ENCODE measurements at regions not wholly inside any gene's neighbourhood (a gene's known extent, or its start where the extent isn't known, plus 50 kb on each side); places are given as distances from the start of the nearest gene placed in this dataset.

DNA sequence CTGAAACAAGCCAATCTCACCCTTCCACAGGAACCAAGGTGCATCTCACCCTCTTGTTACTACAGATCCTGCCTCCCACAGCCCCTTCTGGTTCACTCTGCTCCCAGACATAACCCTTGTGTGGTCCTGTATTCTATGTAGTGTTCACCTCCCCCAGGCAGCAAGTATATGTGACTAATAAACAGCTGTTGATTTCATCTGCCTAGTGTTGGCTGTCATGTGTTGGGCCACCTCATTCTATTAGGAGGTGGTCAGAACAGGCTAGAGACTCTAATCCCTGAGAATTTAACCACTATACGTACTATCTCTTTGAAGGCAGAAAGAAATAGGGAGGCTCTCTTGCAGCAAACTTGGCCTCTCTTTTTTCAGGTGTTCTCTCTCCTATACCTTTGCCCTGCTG, 134.3 kb upstream of the RPL34 start:
- CTCF ChIA-PET: no interaction called here
- DNase-seq (ENCODE audit: extremely low spot score): no peak
- TF ChIP-seq L3MBTL2 (conservative IDR thresholded peaks at IDR 0.05) (no peak), TARDBP (IDR thresholded peaks at IDR 0.05) (no peak), ARNT (IDR thresholded peaks at IDR 0.05) (no peak), HDGF (IDR thresholded peaks at IDR 0.05; ENCODE audit: borderline replicate concordance) (no peak), LEF1 (IDR thresholded peaks at IDR 0.05; ENCODE audit: borderline replicate concordance) (no peak), FOXA1 (IDR thresholded peaks at IDR 0.05) (no peak), ELF4 (IDR thresholded peaks at IDR 0.05) (no peak)
- TF ChIP-seq, protein P1, sequence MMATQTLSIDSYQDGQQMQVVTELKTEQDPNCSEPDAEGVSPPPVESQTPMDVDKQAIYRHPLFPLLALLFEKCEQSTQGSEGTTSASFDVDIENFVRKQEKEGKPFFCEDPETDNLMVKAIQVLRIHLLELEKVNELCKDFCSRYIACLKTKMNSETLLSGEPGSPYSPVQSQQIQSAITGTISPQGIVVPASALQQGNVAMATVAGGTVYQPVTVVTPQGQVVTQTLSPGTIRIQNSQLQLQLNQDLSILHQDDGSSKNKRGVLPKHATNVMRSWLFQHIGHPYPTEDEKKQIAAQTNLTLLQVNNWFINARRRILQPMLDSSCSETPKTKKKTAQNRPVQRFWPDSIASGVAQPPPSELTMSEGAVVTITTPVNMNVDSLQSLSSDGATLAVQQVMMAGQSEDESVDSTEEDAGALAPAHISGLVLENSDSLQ (IDR thresholded peaks at IDR 0.05): no peak
- POLR2A ChIA-PET: no interaction called here

DNA sequence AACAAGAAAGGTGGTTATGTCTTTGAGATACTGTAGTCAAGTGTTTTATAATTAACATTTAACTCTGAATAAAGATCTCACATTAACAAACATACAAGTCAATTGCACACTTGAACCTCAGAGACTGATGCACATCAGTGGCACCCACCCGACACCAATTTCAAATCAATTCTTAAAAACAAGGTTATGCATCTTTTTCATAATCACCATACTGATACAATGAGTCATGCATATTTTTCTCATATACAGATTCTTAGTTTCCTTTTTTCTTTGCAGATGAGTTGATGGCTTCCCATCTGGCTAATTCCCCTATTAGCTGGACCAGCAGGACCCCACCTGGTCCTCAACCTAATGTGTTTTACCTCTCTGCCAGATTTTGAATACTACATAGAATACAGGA, 136.2 kb upstream of the RPL34 start:
- TF ChIP-seq, protein P1 (IDR thresholded peaks at IDR 0.05): no peak
- TF ChIP-seq TARDBP (IDR thresholded peaks at IDR 0.05) (no peak), BHLHE40 (IDR thresholded peaks at IDR 0.05; ENCODE audit: borderline replicate concordance) (no peak)
- CTCF ChIA-PET: interaction anchor here (1.0 kb wide), 1 partner anchor 9 kb away, joined by 3 read pairs; no protein-coding TSS in a partner anchor
- POLR2A ChIA-PET: no interaction called here
- DNase-seq (ENCODE audit: extremely low spot score): no peak

DNA sequence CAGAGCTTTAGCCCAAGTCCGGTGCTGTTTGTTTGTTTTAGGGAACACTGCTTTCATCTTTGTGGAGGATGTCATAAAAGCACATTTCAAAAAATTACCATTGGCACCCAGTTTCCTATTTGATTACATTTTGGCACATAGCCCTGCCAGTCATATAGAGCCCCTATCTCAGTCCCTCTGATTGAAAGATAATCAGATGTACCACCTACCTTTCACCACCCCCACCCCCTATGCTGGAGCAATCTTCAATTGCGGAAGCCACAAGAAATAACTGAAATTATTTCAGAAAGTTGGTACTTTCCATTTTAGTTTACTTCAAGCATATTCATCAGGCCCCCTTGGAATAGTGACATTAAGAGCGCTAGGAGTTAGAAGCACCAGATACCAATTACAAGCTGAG, 136.7 kb upstream of the RPL34 start:
- POLR2A ChIA-PET: no interaction called here
- no peak for DNase-seq (ENCODE audit: extremely low spot score)
- no peak for TF ChIP-seq FOXK2 (IDR thresholded peaks at IDR 0.05)
- no peak for TF ChIP-seq L3MBTL2 (conservative IDR thresholded peaks at IDR 0.05)
- TF ChIP-seq BHLHE40 (IDR thresholded peaks at IDR 0.05; ENCODE audit: borderline replicate concordance): no peak
- TF ChIP-seq NFRKB (IDR thresholded peaks at IDR 0.05): no peak
- TF ChIP-seq LEF1 (IDR thresholded peaks at IDR 0.05; ENCODE audit: borderline replicate concordance): no peak
- TF ChIP-seq CTBP1 (IDR thresholded peaks at IDR 0.05; ENCODE audit: borderline replicate concordance): no peak
- no peak for TF ChIP-seq ELF4 (IDR thresholded peaks at IDR 0.05)
- CTCF ChIA-PET: interaction anchor here (1.0 kb wide), 1 partner anchor 10 kb away, joined by 3 read pairs; no protein-coding TSS in a partner anchor

DNA sequence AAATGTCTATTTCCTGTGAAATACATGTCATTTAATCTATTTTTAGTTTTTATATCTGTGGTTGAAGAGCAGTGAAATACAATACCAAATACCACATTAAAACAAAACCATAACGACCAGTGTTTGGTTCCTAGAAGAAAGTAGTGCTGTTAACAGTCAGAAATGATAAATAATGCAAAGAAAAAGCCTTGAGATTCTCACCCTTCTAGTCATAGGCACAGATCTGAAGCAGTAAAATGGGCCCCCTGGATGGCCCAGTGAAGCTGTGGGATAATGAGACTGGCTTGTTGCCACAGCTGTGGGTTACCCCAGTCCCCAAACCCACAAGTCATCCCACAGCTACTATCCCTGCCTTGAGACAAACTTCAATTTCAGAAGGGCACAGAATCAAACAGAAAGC, 137.3 kb upstream of the RPL34 start:
- no peak for TF ChIP-seq SP1 (IDR thresholded peaks at IDR 0.05)
- TF ChIP-seq, protein P1 (IDR thresholded peaks at IDR 0.05): no peak
- no peak for TF ChIP-seq ZNF384 (IDR thresholded peaks at IDR 0.05)
- TF ChIP-seq ARNT (IDR thresholded peaks at IDR 0.05): no peak
- no peak for TF ChIP-seq SUZ12 (IDR thresholded peaks at IDR 0.05)
- no peak for TF ChIP-seq BHLHE40 (IDR thresholded peaks at IDR 0.05; ENCODE audit: borderline replicate concordance)
- no peak for TF ChIP-seq TARDBP (IDR thresholded peaks at IDR 0.05)
- no peak for TF ChIP-seq NFRKB (IDR thresholded peaks at IDR 0.05)
- no peak for TF ChIP-seq HDGF (IDR thresholded peaks at IDR 0.05; ENCODE audit: borderline replicate concordance)
- no peak for TF ChIP-seq FOXA1 (IDR thresholded peaks at IDR 0.05)
- TF ChIP-seq L3MBTL2 (conservative IDR thresholded peaks at IDR 0.05): no peak
- ChIA-PET POLR2A (no interaction called here), CTCF (no interaction called here)
- no peak for DNase-seq (ENCODE audit: extremely low spot score)

DNA sequence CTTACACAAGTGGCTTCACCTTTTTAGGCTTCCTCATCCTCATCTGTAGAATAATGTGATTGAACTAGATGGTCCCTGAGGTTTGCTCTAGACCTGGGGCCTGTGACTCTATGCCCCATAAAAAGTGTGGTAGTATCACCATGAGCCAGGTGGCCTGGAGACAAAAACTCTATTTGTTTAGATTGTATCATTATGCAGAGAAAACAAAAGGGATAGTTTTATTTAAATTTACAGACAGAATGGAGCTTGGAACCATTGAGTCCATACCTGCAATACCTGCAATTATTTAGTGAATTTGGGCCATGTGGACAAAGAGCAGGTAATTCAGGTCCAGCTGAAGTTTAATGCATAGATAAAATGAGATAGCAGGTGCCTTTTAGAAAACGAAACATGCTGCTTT, 139.5 kb upstream of the RPL34 start:
- DNase-seq (ENCODE audit: extremely low spot score): no peak
- TF ChIP-seq, protein P1 (IDR thresholded peaks at IDR 0.05): no peak
- no peak for TF ChIP-seq HDGF (IDR thresholded peaks at IDR 0.05; ENCODE audit: borderline replicate concordance)
- no peak for TF ChIP-seq LEF1 (IDR thresholded peaks at IDR 0.05; ENCODE audit: borderline replicate concordance)
- TF ChIP-seq SUZ12 (IDR thresholded peaks at IDR 0.05): no peak
- no peak for TF ChIP-seq ARNT (IDR thresholded peaks at IDR 0.05)
- TF ChIP-seq L3MBTL2 (conservative IDR thresholded peaks at IDR 0.05): no peak
- TF ChIP-seq FOXM1 (IDR thresholded peaks at IDR 0.05; ENCODE audit: borderline replicate concordance): no peak
- TF ChIP-seq FOXA1 (IDR thresholded peaks at IDR 0.05): no peak
- no peak for TF ChIP-seq BHLHE40 (IDR thresholded peaks at IDR 0.05; ENCODE audit: borderline replicate concordance)
- TF ChIP-seq SP1 (IDR thresholded peaks at IDR 0.05): no peak
- no peak for TF ChIP-seq CTBP1 (IDR thresholded peaks at IDR 0.05; ENCODE audit: borderline replicate concordance)
- no peak for TF ChIP-seq ZNF384 (IDR thresholded peaks at IDR 0.05)
- no peak for TF ChIP-seq FOXK2 (IDR thresholded peaks at IDR 0.05)
- no peak for TF ChIP-seq TARDBP (IDR thresholded peaks at IDR 0.05)
- TF ChIP-seq NFRKB (IDR thresholded peaks at IDR 0.05): no peak
- no peak for TF ChIP-seq ELF4 (IDR thresholded peaks at IDR 0.05)
- CTCF ChIA-PET: interaction anchor here (0.5 kb wide), 1 partner anchor 92 kb away, joined by 4 read pairs; no protein-coding TSS in a partner anchor
- POLR2A ChIA-PET: no interaction called here

DNA sequence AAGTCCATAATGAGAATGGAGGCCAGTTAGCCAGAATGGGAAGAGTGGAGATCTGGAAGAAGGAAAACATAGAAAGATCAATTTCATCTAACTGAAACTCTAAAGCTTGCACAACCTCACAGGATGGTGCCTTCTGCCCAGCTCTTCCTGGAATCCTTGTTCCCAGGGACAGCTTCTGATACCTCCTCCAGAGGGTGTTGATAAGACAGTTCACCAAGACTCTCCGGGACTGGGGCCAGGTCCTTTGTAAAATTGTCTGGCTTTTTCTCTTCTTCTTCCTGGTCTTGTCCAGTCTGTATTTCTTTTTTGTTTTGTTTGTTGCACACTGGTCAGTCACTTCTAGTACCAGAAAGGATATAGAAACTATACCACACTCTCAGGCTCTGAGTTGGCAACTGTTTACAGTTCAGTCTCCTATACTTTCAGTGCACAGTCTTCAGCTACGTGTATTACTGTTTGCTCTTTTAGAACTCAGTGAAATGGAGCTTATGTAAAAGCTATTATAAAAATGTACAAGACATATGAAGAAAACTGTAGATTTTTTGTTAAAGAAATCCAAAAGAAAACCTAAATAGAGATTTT, 142.8 kb upstream of the RPL34 start:
- TF ChIP-seq ZNF384 (IDR thresholded peaks at IDR 0.05): no peak
- POLR2A ChIA-PET: no interaction called here
- DNase-seq (ENCODE audit: extremely low spot score): no peak
- CTCF ChIA-PET: no interaction called here
